T-helper 1 cell (primary cell): ENCODE measurements at regions not wholly inside any gene's neighbourhood (a gene's known extent, or its start where the extent isn't known, plus 50 kb on each side); places are given as distances from the start of the nearest gene placed in this dataset.

Experiments
- DNase-seq, 5 donors: peaks; one replicate each; pipeline ENCODE4 v3.0.0-alpha.2; 2012 to 2020

GRCh38 chr10:124240839-124241291, 147.5 kb upstream of the CHST15 start:
- no peak for DNase-seq

- no peak for DNase-seq
These were observed 146.3 kb upstream of the CHST15 start for GRCh38 chr10:124239696-124240095.

GRCh38 chr10:124239134-124239533, 145.7 kb upstream of the CHST15 start:
- DNase-seq, result no peak

GRCh38 chr10:124238367-124238766, 145.0 kb upstream of the CHST15 start:
- DNase-seq, result no peak

- DNase-seq, result no peak
These were observed 144.0 kb upstream of the CHST15 start for GRCh38 chr10:124237282-124237961.

- DNase-seq, result no peak
These were observed 143.4 kb upstream of the CHST15 start for GRCh38 chr10:124236816-124237215.

- DNase-seq, result no peak
These were observed 142.7 kb upstream of the CHST15 start for GRCh38 chr10:124236136-124236535.

GRCh38 chr10:124235232-124235631, 141.8 kb upstream of the CHST15 start:
- no peak for DNase-seq

GRCh38 chr10:124233546-124234138, 140.2 kb upstream of the CHST15 start:
- DNase-seq, result no peak

- DNase-seq, result no peak
These were observed 139.5 kb upstream of the CHST15 start for GRCh38 chr10:124232686-124233545.

GRCh38 chr10:124231168-124232155, 138.1 kb upstream of the CHST15 start:
- DNase-seq, result peak in 4 of 5 donors; percentile 34 to 76 (median 62)

- no peak for DNase-seq
These were observed 137.3 kb upstream of the CHST15 start for GRCh38 chr10:124230635-124231167.

- DNase-seq, result peak in 1 of 5 donors; percentile 27
These were observed 136.7 kb upstream of the CHST15 start for GRCh38 chr10:124229989-124230634.

- DNase-seq, result no peak
These were observed 136.0 kb upstream of the CHST15 start for GRCh38 chr10:124229201-124229988.

GRCh38 chr10:124228471-124228870, 135.1 kb upstream of the CHST15 start:
- no peak for DNase-seq

GRCh38 chr10:124227988-124228387, 134.6 kb upstream of the CHST15 start:
- DNase-seq, result no peak

GRCh38 chr10:124227055-124227975, 133.9 kb upstream of the CHST15 start:
- DNase-seq, result peak in 1 of 5 donors; percentile 13

GRCh38 chr10:124226271-124227054, 133.1 kb upstream of the CHST15 start:
- no peak for DNase-seq
